ENCODE measurements at regions not wholly inside any gene's neighbourhood (a gene's known extent, or its start where the extent isn't known, plus 50 kb on each side); places are given as distances from the start of the nearest gene placed in this dataset.

DNA sequence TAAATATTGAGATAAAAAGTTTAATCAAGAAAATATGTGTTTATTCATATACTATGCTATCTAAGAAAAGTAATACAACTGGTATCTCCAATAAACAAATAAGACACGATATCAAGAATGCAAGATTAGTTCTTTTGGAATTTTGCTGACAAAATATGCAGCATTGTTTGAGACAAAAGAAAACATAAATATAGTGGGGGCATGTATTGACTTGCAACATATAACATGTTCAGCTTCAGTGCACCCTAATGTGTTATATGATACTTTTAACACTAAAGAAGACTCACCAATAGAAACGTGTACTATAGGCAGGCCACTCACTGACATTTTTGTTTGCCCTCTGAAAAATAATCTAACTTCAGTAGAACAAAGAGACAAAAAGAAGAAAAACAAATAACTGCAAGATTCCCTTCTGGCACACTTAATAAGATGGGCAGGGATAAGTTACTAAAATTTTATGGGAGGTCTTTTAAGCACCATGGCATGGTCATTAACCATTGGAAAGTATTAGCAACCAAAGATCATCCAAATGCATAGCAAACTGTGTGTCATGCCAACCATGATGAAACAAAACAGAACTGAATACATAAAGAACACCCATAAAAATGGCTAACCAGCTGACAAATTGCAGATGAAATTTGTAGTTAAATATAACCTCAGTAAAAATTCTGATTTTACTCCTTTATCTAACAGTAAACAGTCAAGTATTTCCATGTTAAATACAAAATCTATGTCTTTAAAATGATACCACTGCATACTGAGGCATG, 447.9 kb upstream of the FAM241A start:
- intact Hi-C loops (cut with DNase I): no loop called here
- Histone ChIP-seq H3K36me3 (no peaks in the 10 kb centered on the region), H3K4me3 (no peak overlapping the region), H3K9me3 (no peaks in the 10 kb centered on the region), H3K27me3 (peaks cover 5% of the 10 kb centered on the region), H3K27ac (no peak overlapping the region), H3K4me1 (ENCODE audit: insufficient read depth) (no peaks in the 10 kb centered on the region)
- 12 to 43% (median 18%) methylated on average over 2 of the region's 2 CpGs for WGBS, 3 donors
- DNase-seq: no peak
- no peak for TF ChIP-seq POLR2A (IDR thresholded peaks at IDR 0.05)
- TF ChIP-seq, protein P1, sequence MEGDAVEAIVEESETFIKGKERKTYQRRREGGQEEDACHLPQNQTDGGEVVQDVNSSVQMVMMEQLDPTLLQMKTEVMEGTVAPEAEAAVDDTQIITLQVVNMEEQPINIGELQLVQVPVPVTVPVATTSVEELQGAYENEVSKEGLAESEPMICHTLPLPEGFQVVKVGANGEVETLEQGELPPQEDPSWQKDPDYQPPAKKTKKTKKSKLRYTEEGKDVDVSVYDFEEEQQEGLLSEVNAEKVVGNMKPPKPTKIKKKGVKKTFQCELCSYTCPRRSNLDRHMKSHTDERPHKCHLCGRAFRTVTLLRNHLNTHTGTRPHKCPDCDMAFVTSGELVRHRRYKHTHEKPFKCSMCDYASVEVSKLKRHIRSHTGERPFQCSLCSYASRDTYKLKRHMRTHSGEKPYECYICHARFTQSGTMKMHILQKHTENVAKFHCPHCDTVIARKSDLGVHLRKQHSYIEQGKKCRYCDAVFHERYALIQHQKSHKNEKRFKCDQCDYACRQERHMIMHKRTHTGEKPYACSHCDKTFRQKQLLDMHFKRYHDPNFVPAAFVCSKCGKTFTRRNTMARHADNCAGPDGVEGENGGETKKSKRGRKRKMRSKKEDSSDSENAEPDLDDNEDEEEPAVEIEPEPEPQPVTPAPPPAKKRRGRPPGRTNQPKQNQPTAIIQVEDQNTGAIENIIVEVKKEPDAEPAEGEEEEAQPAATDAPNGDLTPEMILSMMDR (IDR thresholded peaks at IDR 0.05): no peak
- no peak for TF ChIP-seq EP300 (IDR thresholded peaks at IDR 0.05)

DNA sequence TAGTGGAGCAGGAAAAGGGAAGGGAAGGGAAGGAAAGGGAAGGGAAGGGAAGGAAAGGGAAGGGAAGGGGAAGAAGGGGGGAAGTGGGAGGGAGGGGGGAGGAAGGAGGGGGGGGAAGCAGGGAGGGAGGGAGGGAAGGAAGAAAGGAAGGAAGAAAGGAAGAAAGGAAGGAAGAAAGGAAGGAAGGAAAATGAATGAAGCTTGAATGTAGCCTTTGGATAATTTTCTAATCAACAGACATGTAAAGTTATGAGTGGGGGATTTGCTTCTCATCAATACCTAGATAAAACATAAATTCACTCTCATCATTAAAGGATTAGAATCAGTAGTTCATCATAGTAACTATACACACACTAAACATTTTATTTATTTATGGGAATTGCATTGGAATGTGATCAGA, 446.9 kb upstream of the FAM241A start:
- Histone ChIP-seq H3K27me3 (peaks cover 3% of the 10 kb centered on the region), H3K9me3 (no peaks in the 10 kb centered on the region), H3K36me3 (no peaks in the 10 kb centered on the region), H3K27ac (no peak overlapping the region), H3K4me1 (ENCODE audit: insufficient read depth) (no peaks in the 10 kb centered on the region), H3K4me3 (no peak overlapping the region)
- no peak for TF ChIP-seq POLR2A (IDR thresholded peaks at IDR 0.05)
- no peak for TF ChIP-seq EP300 (IDR thresholded peaks at IDR 0.05)
- no peak for DNase-seq
- intact Hi-C loops (cut with DNase I): no loop called here

DNA sequence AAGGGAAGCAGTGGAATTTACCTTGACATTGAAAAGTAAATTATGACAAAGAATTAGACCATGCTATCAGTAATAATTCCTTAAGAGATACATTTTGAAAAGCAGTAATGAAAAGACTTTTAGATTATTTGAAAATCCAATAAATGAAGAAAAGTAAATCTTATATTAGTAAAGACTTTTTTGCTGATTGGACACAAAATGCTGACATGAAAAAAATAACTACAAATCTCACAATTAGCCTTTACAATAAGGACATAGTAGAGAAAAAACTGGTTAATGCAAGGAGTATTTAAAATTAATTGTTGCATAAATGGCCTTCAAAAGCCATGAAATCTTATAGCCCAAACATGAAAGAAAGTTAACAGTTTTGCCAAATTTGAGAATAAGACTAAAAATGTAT, 446.1 kb upstream of the FAM241A start:
- no peaks in the 10 kb centered on the region for H3K4me1 ChIP-seq (ENCODE audit: insufficient read depth)
- intact Hi-C loops (cut with DNase I): no loop called here
- H3K4me3 ChIP-seq: no peak overlapping the region
- no peaks in the 10 kb centered on the region for H3K36me3 ChIP-seq
- H3K27me3 ChIP-seq: no peaks in the 10 kb centered on the region
- no peaks in the 10 kb centered on the region for H3K9me3 ChIP-seq
- no peak for TF ChIP-seq POLR2A (IDR thresholded peaks at IDR 0.05)
- TF ChIP-seq, protein P1 (IDR thresholded peaks at IDR 0.05): no peak
- TF ChIP-seq EP300 (IDR thresholded peaks at IDR 0.05): no peak
- DNase-seq: no peak
- H3K27ac ChIP-seq: no peak overlapping the region

DNA sequence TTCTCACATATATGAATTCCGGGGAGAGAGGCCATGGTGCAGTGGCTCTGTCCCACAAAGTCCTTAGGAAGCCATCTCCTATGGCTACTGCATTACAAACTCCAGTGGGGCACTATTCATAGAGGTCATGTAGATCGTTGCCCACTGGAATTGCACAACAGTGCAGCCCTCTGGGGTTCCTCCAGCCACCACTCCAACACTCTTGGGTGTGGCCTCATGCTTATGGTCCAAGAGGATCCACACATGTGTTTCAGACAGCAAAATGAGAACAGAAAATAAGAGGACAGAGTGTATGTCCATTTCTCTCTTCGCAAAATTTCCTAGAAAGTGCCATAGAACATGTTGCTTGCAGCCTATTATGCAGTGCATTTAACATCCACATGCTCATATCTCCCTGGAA, 444.2 kb upstream of the FAM241A start:
- H3K4me1 ChIP-seq (ENCODE audit: insufficient read depth): no peaks in the 10 kb centered on the region
- H3K36me3 ChIP-seq: no peaks in the 10 kb centered on the region
- no peaks in the 10 kb centered on the region for H3K9me3 ChIP-seq
- no peak overlapping the region for H3K27ac ChIP-seq
- intact Hi-C loops (cut with DNase I): no loop called here
- TF ChIP-seq, protein P1 (IDR thresholded peaks at IDR 0.05): no peak
- no peak for TF ChIP-seq POLR2A (IDR thresholded peaks at IDR 0.05)
- TF ChIP-seq EP300 (IDR thresholded peaks at IDR 0.05): no peak
- no peak for DNase-seq
- H3K27me3 ChIP-seq: no peaks in the 10 kb centered on the region
- WGBS, 3 donors: 82 to 89% (median 88%) methylated on average over 3 of the region's 3 CpGs
- no peak overlapping the region for H3K4me3 ChIP-seq

DNA sequence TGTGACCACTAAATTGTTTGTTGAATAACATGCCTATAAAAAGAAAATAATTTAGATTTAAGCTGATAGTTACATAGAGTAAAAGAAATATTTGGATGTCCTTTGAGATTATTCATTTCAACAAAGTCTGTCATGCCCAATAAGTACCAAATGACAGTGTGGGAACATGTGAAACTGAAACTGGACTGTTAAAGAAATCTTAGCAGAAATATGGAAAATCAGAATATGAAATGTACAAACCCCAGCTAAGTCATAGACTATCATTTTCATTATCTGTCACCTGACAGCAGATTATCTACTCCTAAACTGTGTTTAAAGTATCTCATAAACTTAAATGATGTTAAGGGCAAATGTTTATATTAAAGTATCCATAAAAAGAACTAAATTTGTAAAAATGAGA, 437.8 kb upstream of the FAM241A start:
- no peak for TF ChIP-seq POLR2A (IDR thresholded peaks at IDR 0.05)
- TF ChIP-seq, protein P1 (IDR thresholded peaks at IDR 0.05): no peak
- no peak for TF ChIP-seq EP300 (IDR thresholded peaks at IDR 0.05)

More for the DNA sequence above, 437.8 kb upstream of the FAM241A start:
- no peaks in the 10 kb centered on the region for H3K4me1 ChIP-seq (ENCODE audit: insufficient read depth)
- H3K4me3 ChIP-seq: no peak overlapping the region
- no peaks in the 10 kb centered on the region for H3K27me3 ChIP-seq
- H3K36me3 ChIP-seq: no peaks in the 10 kb centered on the region
- H3K9me3 ChIP-seq: no peaks in the 10 kb centered on the region
- no peak overlapping the region for H3K27ac ChIP-seq
- DNase-seq: no peak
- intact Hi-C loops (cut with DNase I): no loop called here
